ENCODE measurements at regions not wholly inside any gene's neighbourhood (a gene's known extent, or its start where the extent isn't known, plus 50 kb on each side); places are given as distances from the start of the nearest gene placed in this dataset.
"Not testable (repeated sequence)": the region's sequence is repeated elsewhere in the genome, so short reads cannot be mapped to it uniquely, and the experiment has no call there.

GRCh38 chr10:78096486-78096885 is 62.8 kb downstream of the RPS24 start:
- not testable (repeated sequence) for DNase-seq (ENCODE audit: low read depth in 2 of 3, low spot score in 1 of 3)

- not testable (repeated sequence) for DNase-seq (ENCODE audit: low read depth in 2 of 3, low spot score in 1 of 3)
Observed at GRCh38 chr10:78102593-78102992, 68.9 kb downstream of the RPS24 start.

GRCh38 chr10:78109210-78109609 is 75.5 kb downstream of the RPS24 start:
- DNase-seq (ENCODE audit: low read depth in 2 of 3, low spot score in 1 of 3): no peak

- DNase-seq (ENCODE audit: low read depth in 2 of 3, low spot score in 1 of 3): no peak
Observed at GRCh38 chr10:78115135-78115853, 81.6 kb downstream of the RPS24 start.

GRCh38 chr10:78116361-78116760 is 82.7 kb downstream of the RPS24 start:
- DNase-seq (ENCODE audit: low read depth in 2 of 3, low spot score in 1 of 3): no peak

- DNase-seq (ENCODE audit: low read depth in 2 of 3, low spot score in 1 of 3): no peak
Observed at GRCh38 chr10:78118591-78118990, 84.9 kb downstream of the RPS24 start.

GRCh38 chr10:78121801-78122200 is 88.1 kb downstream of the RPS24 start:
- DNase-seq (ENCODE audit: low read depth in 2 of 3, low spot score in 1 of 3): no peak

- DNase-seq (ENCODE audit: low read depth in 2 of 3, low spot score in 1 of 3): no peak
Observed at GRCh38 chr10:78124167-78124566, 90.5 kb downstream of the RPS24 start.

GRCh38 chr10:78129211-78129610 is 95.5 kb downstream of the RPS24 start:
- DNase-seq (ENCODE audit: low read depth in 2 of 3, low spot score in 1 of 3): no peak

- DNase-seq (ENCODE audit: low read depth in 2 of 3, low spot score in 1 of 3): no peak
Observed at GRCh38 chr10:78130966-78131710, 97.5 kb downstream of the RPS24 start.

GRCh38 chr10:78134773-78135306 is 101.2 kb downstream of the RPS24 start:
- DNase-seq (ENCODE audit: low read depth in 2 of 3, low spot score in 1 of 3): no peak

- no peak for DNase-seq (ENCODE audit: low read depth in 2 of 3, low spot score in 1 of 3)
Observed at GRCh38 chr10:78137147-78137546, 103.5 kb downstream of the RPS24 start.

GRCh38 chr10:78139341-78139740 is 105.7 kb downstream of the RPS24 start:
- DNase-seq (ENCODE audit: low read depth in 2 of 3, low spot score in 1 of 3): no peak

- DNase-seq (ENCODE audit: low read depth in 2 of 3, low spot score in 1 of 3): no peak
Observed at GRCh38 chr10:78140066-78140630, 106.5 kb downstream of the RPS24 start.

- DNase-seq (ENCODE audit: low read depth in 2 of 3, low spot score in 1 of 3): no peak
Observed at GRCh38 chr10:78143576-78143975, 109.9 kb downstream of the RPS24 start.

- DNase-seq (ENCODE audit: low read depth in 2 of 3, low spot score in 1 of 3): no peak
Observed at GRCh38 chr10:78146200-78146599, 112.5 kb downstream of the RPS24 start.

GRCh38 chr10:78147202-78147601 is 113.5 kb downstream of the RPS24 start:
- DNase-seq (ENCODE audit: low read depth in 2 of 3, low spot score in 1 of 3): no peak

- DNase-seq (ENCODE audit: low read depth in 2 of 3, low spot score in 1 of 3): no peak
Observed at GRCh38 chr10:78148216-78148960, 114.7 kb downstream of the RPS24 start.

GRCh38 chr10:78148961-78149612 is 115.4 kb downstream of the RPS24 start:
- DNase-seq (ENCODE audit: low read depth in 2 of 3, low spot score in 1 of 3): no peak

GRCh38 chr10:78150756-78151155 is 117.1 kb downstream of the RPS24 start:
- no peak for DNase-seq (ENCODE audit: low read depth in 2 of 3, low spot score in 1 of 3)

- DNase-seq (ENCODE audit: low read depth in 2 of 3, low spot score in 1 of 3): no peak
Observed at GRCh38 chr10:78155722-78156121, 122.1 kb downstream of the RPS24 start.

All from stimulated activated CD4-positive, alpha-beta T cell treated with anti-CD3 and anti-CD28 coated beads, Interleukin-12 subunit alpha, Interleukin-12 subunit beta, amount 100 ng/mL, for 48 hours (primary cell).